Ishikawa (cell line): ENCODE measurements at regions not wholly inside any gene's neighbourhood (a gene's known extent, or its start where the extent isn't known, plus 50 kb on each side); places are given as distances from the start of the nearest gene placed in this dataset.

Experiments
- CEBPB ChIP-seq: IDR thresholded peaks from 2 replicates; pipeline ENCODE4 v1.6.1; 2012
- EGR1 ChIP-seq: IDR thresholded peaks from 2 replicates; pipeline ENCODE4 v1.6.1; 2012
- EP300 ChIP-seq: IDR thresholded peaks from 2 replicates; pipeline ENCODE4 v1.6.1; 2012; ENCODE audit warnings: borderline replicate concordance
- RAD21 ChIP-seq: IDR thresholded peaks from 2 replicates; pipeline ENCODE4 v1.6.1; 2012; ENCODE audit warnings: low read depth
- TAF1 ChIP-seq: IDR thresholded peaks from 2 replicates; pipeline ENCODE4 v1.6.1; 2012; ENCODE audit warnings: low read depth, mild to moderate bottlenecking
- TCF12 ChIP-seq: IDR thresholded peaks from 2 replicates; pipeline ENCODE4 v1.6.1; 2012; ENCODE audit warnings: low read depth
- TEAD4 ChIP-seq: IDR thresholded peaks from 2 replicates; pipeline ENCODE4 v1.6.1; 2012
- TF ChIP-seq, protein P1 (sequence below): IDR thresholded peaks from 2 replicates; pipeline ENCODE4 v1.6.1; 2012; ENCODE audit warnings: low read depth, mild to moderate bottlenecking
- TF ChIP-seq, protein P2 (sequence below): IDR thresholded peaks from 2 replicates; pipeline ENCODE4 v1.6.1; 2012
- TF ChIP-seq, protein P3 (sequence below): IDR thresholded peaks from 2 replicates; pipeline ENCODE4 v1.6.1; 2012

DNA sequence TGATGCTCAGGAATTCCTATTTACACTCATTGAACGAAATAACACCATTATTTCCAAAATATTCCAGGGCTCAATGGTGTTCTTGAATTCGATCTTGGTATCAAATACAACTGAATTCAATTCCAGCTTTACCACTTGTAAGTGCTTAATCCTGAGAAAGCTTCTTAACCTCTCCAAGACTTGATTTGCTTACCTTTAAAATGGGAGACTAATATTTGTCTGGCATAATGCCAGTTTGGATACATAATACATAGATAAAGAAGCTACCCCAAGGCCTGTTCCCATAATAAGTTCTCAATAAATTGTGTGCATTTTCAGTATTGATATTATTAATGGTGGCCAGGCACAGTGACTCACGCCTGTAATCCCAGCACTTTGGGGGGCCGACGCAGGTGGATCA, 368.9 kb upstream of the MAF start:
- TF ChIP-seq EP300: no peak
- no peak for TF ChIP-seq TCF12
- TF ChIP-seq, protein P1, sequence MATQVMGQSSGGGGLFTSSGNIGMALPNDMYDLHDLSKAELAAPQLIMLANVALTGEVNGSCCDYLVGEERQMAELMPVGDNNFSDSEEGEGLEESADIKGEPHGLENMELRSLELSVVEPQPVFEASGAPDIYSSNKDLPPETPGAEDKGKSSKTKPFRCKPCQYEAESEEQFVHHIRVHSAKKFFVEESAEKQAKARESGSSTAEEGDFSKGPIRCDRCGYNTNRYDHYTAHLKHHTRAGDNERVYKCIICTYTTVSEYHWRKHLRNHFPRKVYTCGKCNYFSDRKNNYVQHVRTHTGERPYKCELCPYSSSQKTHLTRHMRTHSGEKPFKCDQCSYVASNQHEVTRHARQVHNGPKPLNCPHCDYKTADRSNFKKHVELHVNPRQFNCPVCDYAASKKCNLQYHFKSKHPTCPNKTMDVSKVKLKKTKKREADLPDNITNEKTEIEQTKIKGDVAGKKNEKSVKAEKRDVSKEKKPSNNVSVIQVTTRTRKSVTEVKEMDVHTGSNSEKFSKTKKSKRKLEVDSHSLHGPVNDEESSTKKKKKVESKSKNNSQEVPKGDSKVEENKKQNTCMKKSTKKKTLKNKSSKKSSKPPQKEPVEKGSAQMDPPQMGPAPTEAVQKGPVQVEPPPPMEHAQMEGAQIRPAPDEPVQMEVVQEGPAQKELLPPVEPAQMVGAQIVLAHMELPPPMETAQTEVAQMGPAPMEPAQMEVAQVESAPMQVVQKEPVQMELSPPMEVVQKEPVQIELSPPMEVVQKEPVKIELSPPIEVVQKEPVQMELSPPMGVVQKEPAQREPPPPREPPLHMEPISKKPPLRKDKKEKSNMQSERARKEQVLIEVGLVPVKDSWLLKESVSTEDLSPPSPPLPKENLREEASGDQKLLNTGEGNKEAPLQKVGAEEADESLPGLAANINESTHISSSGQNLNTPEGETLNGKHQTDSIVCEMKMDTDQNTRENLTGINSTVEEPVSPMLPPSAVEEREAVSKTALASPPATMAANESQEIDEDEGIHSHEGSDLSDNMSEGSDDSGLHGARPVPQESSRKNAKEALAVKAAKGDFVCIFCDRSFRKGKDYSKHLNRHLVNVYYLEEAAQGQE: no peak
- TF ChIP-seq, protein P2, sequence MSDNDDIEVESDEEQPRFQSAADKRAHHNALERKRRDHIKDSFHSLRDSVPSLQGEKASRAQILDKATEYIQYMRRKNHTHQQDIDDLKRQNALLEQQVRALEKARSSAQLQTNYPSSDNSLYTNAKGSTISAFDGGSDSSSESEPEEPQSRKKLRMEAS: no peak
- no peak for TF ChIP-seq TAF1
- TF ChIP-seq, protein P3, sequence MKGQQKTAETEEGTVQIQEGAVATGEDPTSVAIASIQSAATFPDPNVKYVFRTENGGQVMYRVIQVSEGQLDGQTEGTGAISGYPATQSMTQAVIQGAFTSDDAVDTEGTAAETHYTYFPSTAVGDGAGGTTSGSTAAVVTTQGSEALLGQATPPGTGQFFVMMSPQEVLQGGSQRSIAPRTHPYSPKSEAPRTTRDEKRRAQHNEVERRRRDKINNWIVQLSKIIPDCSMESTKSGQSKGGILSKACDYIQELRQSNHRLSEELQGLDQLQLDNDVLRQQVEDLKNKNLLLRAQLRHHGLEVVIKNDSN: no peak
- no peak for TF ChIP-seq TEAD4
- TF ChIP-seq CEBPB: no peak
- no peak for TF ChIP-seq EGR1
- no peak for TF ChIP-seq RAD21
